ENCODE measurements at regions not wholly inside any gene's neighbourhood (a gene's known extent, or its start where the extent isn't known, plus 50 kb on each side); places are given as distances from the start of the nearest gene placed in this dataset.

- Histone ChIP-seq H3F3A (replicated peaks; ENCODE audit: low read depth) (no peaks in the 10 kb centered on the region), H3K4me3 (no peak overlapping the region), H2AFZ (no peak overlapping the region), H3K4me1 (ENCODE audit: insufficient read depth) (no peaks in the 10 kb centered on the region), H3K9me2 (ENCODE audit: insufficient read depth) (peaks cover 5% of the 10 kb centered on the region; the same call in 1 of the 2 replicates), H3K79me2 (replicated peaks; ENCODE audit: insufficient read depth) (no peaks in the 10 kb centered on the region), H3K36me3 (ENCODE audit: insufficient read depth) (no peaks in the 10 kb centered on the region), H3K4me2 (no peak overlapping the region), H3K27me3 (ENCODE audit: insufficient read depth) (no peaks in the 10 kb centered on the region), H3K27ac (ENCODE audit: low read depth) (no peak overlapping the region), H4K20me1 (replicated peaks; ENCODE audit: insufficient read depth) (no peaks in the 10 kb centered on the region)
- Mint-ChIP-seq H3K9me3 (no peaks in the 10 kb centered on the region), H3K27me3 (ENCODE audit: insufficient read depth, low read depth, poor library complexity) (no peaks in the 10 kb centered on the region), H3K4me1 (peaks cover 3% of the 10 kb centered on the region; the same call in 2 of the 3 replicates), H3K4me3 (no peak overlapping the region), H3K36me3 (ENCODE audit: low read depth) (no peaks in the 10 kb centered on the region), H3K27ac (no peak overlapping the region)
- TF ChIP-seq EZH2 (IDR thresholded peaks at IDR 0.05; ENCODE audit: low read depth, unreplicated experiment) (no peak), CREB1 (CRISPR knock-in tag; IDR thresholded peaks at IDR 0.05; ENCODE audit: low read depth) (no peak), ZNF331 (CRISPR knock-in tag; IDR thresholded peaks at IDR 0.05; ENCODE audit: low read depth) (no peak), CTCF (conservative IDR thresholded peaks at IDR 0.05; ENCODE audit: low read depth in 2 of 2) (no peak), STAT1 (IDR thresholded peaks at IDR 0.05; ENCODE audit: unreplicated experiment) (no peak), ETS1 (IDR thresholded peaks at IDR 0.05) (no peak), NANOG (IDR thresholded peaks at IDR 0.05; ENCODE audit: borderline replicate concordance) (no peak), ZNF462 (CRISPR knock-in tag; IDR thresholded peaks at IDR 0.05) (no peak), REST (IDR thresholded peaks at IDR 0.05; ENCODE audit: unreplicated experiment) (no peak), POLR2AphosphoS5 (IDR thresholded peaks at IDR 0.05; ENCODE audit: low read depth) (no peak), EZH2phosphoT487 (IDR thresholded peaks at IDR 0.05; ENCODE audit: unreplicated experiment) (no peak), ZNF114 (CRISPR knock-in tag; IDR thresholded peaks at IDR 0.05) (no peak), JUNB (IDR thresholded peaks at IDR 0.05; ENCODE audit: unreplicated experiment) (no peak)
- ATAC-seq: no peak
- DNase-seq (ENCODE audit: low spot score): no peak
Measured at GRCh38 chr10:121213437-121213836, 362.3 kb downstream of the WDR11 start.

Data from GM23338 (cell line).